Uterus (tissue), 3 donors: ENCODE measurements at regions not wholly inside any gene's neighbourhood (a gene's known extent, or its start where the extent isn't known, plus 50 kb on each side); places are given as distances from the start of the nearest gene placed in this dataset.

Experiments used
- DNase-seq, 2 donors: peaks; one replicate each; pipeline ENCODE4 v3.0.0-alpha.2; 2019 to 2020
- H3K27ac ChIP-seq, 2 donors: fragments of 200-600 bp; sonication (generic); 1 replicate in 1 of 2; 2 replicates in 1 of 2; pipeline ENCODE4 v1.5.1; 2016 to 2018
- H3K27me3 ChIP-seq, 2 donors: fragments of 200-600 bp; sonication (generic); one replicate each; pipeline ENCODE4 v1.5.1; 2018 to 2019; ENCODE audit warnings: control low read depth in 1 of 2
- H3K36me3 ChIP-seq, 2 donors: fragments of 200-600 bp; sonication (generic); one replicate each; pipeline ENCODE4 v1.5.1; 2019; ENCODE audit warnings: control low read depth in 1 of 2
- H3K4me1 ChIP-seq, 2 donors: fragments of 200-600 bp; sonication (generic); one replicate each; pipeline ENCODE4 v1.5.1; 2018 to 2019; ENCODE audit warnings: control low read depth in 1 of 2
- H3K4me3 ChIP-seq, 2 donors: fragments of 200-600 bp; sonication (generic); 1 replicate in 1 of 2; 2 replicates in 1 of 2; pipeline ENCODE4 v1.5.1; 2018 to 2019; ENCODE audit warnings: mild to moderate bottlenecking in 1 of 2
- H3K9me3 ChIP-seq, 2 donors: fragments of 200-600 bp; sonication (generic); one replicate each; pipeline ENCODE4 v1.5.1; 2019; ENCODE audit warnings: control low read depth in 1 of 2
- CTCF ChIP-seq, 4 experiments: fragments of 200-600 bp in 2 of 4; fragments of 450-650 bp in 2 of 4; sonication (generic) in 2 of 4; IDR thresholded peaks; one replicate each; pipeline ENCODE4 v1.5.1; 2016 to 2019; ENCODE audit warnings: antibody characterized with exemption in 4 of 4, mild to moderate bottlenecking in 2 of 4, moderate library complexity in 1 of 4
- POLR2A ChIP-seq, 2 donors: fragments of 450-650 bp; IDR thresholded peaks; one replicate each; pipeline ENCODE4 v1.6.1; 2016; ENCODE audit warnings: antibody characterized with exemption in 2 of 2, mild to moderate bottlenecking in 1 of 2, moderate library complexity in 1 of 2
- intact Hi-C: fragments of 100-400 bp; cut with DNase I; formaldehyde crosslinking; loops from one replicate; pipeline ENCODE4 v1.15.1; 2023; ENCODE audit warnings: low total_unique reads
- donor health status: DM: yes; HTN: yes; CAD: no.

- Histone ChIP-seq H3K4me1 (no peaks in the 10 kb centered on the region), H3K27me3 (no peaks in the 10 kb centered on the region), H3K36me3 (no peaks in the 10 kb centered on the region), H3K27ac (no peak overlapping the region), H3K9me3 (no peaks in the 10 kb centered on the region), H3K4me3 (no peak overlapping the region)
- intact Hi-C loops = no loop called here
- no peak for TF ChIP-seq POLR2A (IDR thresholded peaks at IDR 0.05)
- DNase-seq = no peak
These were observed 118.8 kb downstream of the SLC6A15 start for GRCh38 chr12:84793558-84794367.

DNA sequence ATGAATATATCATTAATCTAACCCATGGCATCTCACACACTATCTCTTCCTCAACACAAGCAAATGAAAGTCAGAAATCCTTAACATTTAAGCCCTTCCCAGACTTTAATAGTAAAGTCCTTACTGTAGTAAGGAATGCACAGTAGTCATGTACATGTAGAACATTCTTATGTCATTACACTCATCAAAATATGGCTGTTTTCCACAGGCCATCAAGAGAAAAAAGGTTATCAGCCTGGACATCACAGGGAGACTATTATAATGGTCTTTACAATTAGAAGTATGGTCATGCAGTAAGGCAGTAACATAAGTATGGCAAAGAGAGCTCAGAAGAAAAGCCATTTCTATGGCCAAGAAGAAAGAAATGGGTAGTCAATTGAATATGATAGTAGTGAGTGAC lies 121.2 kb downstream of the SLC6A15 start:
- no peak for TF ChIP-seq CTCF (IDR thresholded peaks at IDR 0.05)
- TF ChIP-seq POLR2A (IDR thresholded peaks at IDR 0.05) = no peak
- Histone ChIP-seq H3K36me3 (no peaks in the 10 kb centered on the region), H3K4me3 (no peak overlapping the region), H3K9me3 (no peaks in the 10 kb centered on the region), H3K27me3 (no peaks in the 10 kb centered on the region), H3K27ac (no peak overlapping the region), H3K4me1 (no peaks in the 10 kb centered on the region)
- DNase-seq = no peak
- intact Hi-C loops = no loop called here

DNA sequence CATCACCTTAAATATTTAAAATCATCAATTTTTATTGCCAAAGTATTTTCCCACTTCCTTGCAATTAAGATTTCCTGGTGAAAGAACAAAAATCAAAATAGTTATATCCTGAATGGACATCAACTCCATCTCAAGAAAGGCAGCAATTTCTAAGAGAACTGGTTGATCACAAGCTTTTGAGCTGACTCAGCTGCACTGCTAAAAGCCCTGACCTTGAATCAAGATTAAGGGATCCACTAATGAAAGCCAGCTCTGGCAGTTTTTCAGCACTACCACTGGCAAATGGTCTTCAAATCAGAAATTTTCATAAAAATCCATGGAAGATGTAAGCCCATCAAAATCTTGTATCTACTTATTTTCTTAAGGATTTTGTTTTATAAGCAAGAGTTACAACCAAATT lies 123.4 kb downstream of the SLC6A15 start:
- Histone ChIP-seq H3K9me3 (no peaks in the 10 kb centered on the region), H3K27me3 (no peaks in the 10 kb centered on the region), H3K4me3 (no peak overlapping the region), H3K36me3 (no peaks in the 10 kb centered on the region), H3K4me1 (no peaks in the 10 kb centered on the region), H3K27ac (no peak overlapping the region)
- intact Hi-C loops = no loop called here
- TF ChIP-seq CTCF (IDR thresholded peaks at IDR 0.05) (no peak), POLR2A (IDR thresholded peaks at IDR 0.05) (no peak)
- no peak for DNase-seq

DNA sequence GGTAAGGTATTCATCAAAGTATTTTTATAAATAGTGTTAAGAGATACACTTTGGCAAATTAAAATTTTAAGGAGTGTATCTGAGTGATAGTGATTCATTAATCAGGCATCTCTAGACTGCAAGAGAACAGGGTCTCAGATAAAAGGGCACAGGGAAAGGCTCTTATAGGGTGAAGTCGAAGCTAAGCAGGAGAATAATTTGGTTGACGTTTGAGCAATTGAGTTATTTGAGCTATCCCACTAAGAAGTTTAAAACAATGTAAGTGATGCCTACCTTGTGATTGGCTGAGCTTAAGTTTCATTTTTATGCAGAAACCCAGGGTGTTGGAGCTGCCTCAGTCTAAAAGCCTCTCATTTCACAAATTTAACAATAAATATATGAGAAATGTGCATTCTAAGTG lies 125.3 kb downstream of the SLC6A15 start:
- no peak overlapping the region for H3K27ac ChIP-seq
- DNase-seq = no peak
- no peaks in the 10 kb centered on the region for H3K9me3 ChIP-seq
- intact Hi-C loops = no loop called here
- no peaks in the 10 kb centered on the region for H3K4me1 ChIP-seq
- H3K36me3 ChIP-seq = no peaks in the 10 kb centered on the region
- H3K4me3 ChIP-seq = no peak overlapping the region
- TF ChIP-seq POLR2A (IDR thresholded peaks at IDR 0.05) = no peak
- no peak for TF ChIP-seq CTCF (IDR thresholded peaks at IDR 0.05)
- no peaks in the 10 kb centered on the region for H3K27me3 ChIP-seq

GRCh38 chr12:84786622-84787021 lies 126.0 kb downstream of the SLC6A15 start:
- no peaks in the 10 kb centered on the region for H3K4me1 ChIP-seq
- TF ChIP-seq POLR2A (IDR thresholded peaks at IDR 0.05) (no peak), CTCF (IDR thresholded peaks at IDR 0.05) (no peak)
- no peaks in the 10 kb centered on the region for H3K36me3 ChIP-seq
- intact Hi-C loops = no loop called here
- no peaks in the 10 kb centered on the region for H3K9me3 ChIP-seq
- H3K4me3 ChIP-seq = no peak overlapping the region
- DNase-seq = no peak
- no peaks in the 10 kb centered on the region for H3K27me3 ChIP-seq
- no peak overlapping the region for H3K27ac ChIP-seq
